ENCODE measurements at regions not wholly inside any gene's neighbourhood (a gene's known extent, or its start where the extent isn't known, plus 50 kb on each side); places are given as distances from the start of the nearest gene placed in this dataset.

DNA sequence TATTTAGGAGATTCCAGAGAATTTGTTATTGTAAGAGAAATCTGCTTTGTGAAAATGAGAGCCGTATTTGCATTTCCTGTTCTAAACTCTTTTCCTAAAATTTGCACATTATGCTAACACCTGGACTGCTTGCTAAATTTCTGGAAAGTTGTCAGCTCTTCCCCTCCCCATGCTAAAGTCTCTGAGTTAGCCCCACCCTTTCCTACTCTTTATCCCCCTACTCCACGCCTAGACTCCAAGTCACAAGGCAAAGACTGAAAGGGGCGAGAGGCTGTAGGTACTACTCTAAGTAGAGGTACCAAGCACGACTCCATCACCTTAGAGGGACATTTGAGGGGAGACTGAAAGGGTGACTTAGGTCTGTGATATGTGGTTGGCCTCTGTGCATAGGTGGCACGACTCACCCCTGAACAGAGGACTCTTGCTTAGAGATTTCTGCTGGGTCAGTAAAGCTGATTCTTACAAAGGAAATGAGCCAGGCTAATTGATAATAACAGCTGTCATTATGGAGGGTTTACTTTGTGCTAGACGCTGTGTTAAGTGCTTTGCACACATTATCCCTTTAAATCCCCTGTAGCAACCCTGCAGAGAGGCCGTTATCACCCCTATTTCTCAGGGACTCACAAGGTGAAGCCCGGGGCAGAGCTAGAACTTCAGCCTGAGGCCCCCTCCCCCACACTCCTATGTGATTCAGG, 373.5 kb downstream of the EN1 start:
- no peak for TF ChIP-seq NPAS2 (CRISPR knock-in tag; IDR thresholded peaks at IDR 0.05; ENCODE audit: borderline replicate concordance)
- TF ChIP-seq, protein P1, sequence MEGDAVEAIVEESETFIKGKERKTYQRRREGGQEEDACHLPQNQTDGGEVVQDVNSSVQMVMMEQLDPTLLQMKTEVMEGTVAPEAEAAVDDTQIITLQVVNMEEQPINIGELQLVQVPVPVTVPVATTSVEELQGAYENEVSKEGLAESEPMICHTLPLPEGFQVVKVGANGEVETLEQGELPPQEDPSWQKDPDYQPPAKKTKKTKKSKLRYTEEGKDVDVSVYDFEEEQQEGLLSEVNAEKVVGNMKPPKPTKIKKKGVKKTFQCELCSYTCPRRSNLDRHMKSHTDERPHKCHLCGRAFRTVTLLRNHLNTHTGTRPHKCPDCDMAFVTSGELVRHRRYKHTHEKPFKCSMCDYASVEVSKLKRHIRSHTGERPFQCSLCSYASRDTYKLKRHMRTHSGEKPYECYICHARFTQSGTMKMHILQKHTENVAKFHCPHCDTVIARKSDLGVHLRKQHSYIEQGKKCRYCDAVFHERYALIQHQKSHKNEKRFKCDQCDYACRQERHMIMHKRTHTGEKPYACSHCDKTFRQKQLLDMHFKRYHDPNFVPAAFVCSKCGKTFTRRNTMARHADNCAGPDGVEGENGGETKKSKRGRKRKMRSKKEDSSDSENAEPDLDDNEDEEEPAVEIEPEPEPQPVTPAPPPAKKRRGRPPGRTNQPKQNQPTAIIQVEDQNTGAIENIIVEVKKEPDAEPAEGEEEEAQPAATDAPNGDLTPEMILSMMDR (IDR thresholded peaks at IDR 0.05): no peak
- no peak for TF ChIP-seq HDAC2 (IDR thresholded peaks at IDR 0.05)
- TF ChIP-seq RAD21 (conservative IDR thresholded peaks at IDR 0.05 in 1 of 2, IDR thresholded peaks at IDR 0.05 in 1 of 2): no peak
- no peak for TF ChIP-seq KDM1A (IDR thresholded peaks at IDR 0.05; ENCODE audit: low read depth)
- TF ChIP-seq POLR2A (IDR thresholded peaks at IDR 0.05; ENCODE audit: low read length): no peak
- no peak for TF ChIP-seq JUN (IDR thresholded peaks at IDR 0.05)
- TF ChIP-seq ZNF302 (CRISPR knock-in tag; IDR thresholded peaks at IDR 0.05): no peak
- no peak for TF ChIP-seq RFX5 (IDR thresholded peaks at IDR 0.05)
- TF ChIP-seq, protein P2, sequence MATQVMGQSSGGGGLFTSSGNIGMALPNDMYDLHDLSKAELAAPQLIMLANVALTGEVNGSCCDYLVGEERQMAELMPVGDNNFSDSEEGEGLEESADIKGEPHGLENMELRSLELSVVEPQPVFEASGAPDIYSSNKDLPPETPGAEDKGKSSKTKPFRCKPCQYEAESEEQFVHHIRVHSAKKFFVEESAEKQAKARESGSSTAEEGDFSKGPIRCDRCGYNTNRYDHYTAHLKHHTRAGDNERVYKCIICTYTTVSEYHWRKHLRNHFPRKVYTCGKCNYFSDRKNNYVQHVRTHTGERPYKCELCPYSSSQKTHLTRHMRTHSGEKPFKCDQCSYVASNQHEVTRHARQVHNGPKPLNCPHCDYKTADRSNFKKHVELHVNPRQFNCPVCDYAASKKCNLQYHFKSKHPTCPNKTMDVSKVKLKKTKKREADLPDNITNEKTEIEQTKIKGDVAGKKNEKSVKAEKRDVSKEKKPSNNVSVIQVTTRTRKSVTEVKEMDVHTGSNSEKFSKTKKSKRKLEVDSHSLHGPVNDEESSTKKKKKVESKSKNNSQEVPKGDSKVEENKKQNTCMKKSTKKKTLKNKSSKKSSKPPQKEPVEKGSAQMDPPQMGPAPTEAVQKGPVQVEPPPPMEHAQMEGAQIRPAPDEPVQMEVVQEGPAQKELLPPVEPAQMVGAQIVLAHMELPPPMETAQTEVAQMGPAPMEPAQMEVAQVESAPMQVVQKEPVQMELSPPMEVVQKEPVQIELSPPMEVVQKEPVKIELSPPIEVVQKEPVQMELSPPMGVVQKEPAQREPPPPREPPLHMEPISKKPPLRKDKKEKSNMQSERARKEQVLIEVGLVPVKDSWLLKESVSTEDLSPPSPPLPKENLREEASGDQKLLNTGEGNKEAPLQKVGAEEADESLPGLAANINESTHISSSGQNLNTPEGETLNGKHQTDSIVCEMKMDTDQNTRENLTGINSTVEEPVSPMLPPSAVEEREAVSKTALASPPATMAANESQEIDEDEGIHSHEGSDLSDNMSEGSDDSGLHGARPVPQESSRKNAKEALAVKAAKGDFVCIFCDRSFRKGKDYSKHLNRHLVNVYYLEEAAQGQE (IDR thresholded peaks at IDR 0.05): no peak
- TF ChIP-seq SREBF2 (IDR thresholded peaks at IDR 0.05): no peak
- TF ChIP-seq, protein P3, sequence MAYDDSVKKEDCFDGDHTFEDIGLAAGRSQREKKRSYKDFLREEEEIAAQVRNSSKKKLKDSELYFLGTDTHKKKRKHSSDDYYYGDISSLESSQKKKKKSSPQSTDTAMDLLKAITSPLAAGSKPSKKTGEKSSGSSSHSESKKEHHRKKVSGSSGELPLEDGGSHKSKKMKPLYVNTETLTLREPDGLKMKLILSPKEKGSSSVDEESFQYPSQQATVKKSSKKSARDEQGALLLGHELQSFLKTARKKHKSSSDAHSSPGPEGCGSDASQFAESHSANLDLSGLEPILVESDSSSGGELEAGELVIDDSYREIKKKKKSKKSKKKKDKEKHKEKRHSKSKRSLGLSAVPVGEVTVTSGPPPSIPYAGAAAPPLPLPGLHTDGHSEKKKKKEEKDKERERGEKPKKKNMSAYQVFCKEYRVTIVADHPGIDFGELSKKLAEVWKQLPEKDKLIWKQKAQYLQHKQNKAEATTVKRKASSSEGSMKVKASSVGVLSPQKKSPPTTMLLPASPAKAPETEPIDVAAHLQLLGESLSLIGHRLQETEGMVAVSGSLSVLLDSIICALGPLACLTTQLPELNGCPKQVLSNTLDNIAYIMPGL (CRISPR knock-in tag; IDR thresholded peaks at IDR 0.05; ENCODE audit: borderline replicate concordance): no peak
- no peak for TF ChIP-seq EP300 (IDR thresholded peaks at IDR 0.05)
